Suppressor macrophage (primary cell): ENCODE measurements at regions not wholly inside any gene's neighbourhood (a gene's known extent, or its start where the extent isn't known, plus 50 kb on each side); places are given as distances from the start of the nearest gene placed in this dataset.
"Not testable (repeated sequence)": the region's sequence is repeated elsewhere in the genome, so short reads cannot be mapped to it uniquely, and the experiment has no call there.

Source experiments
- DNase-seq, 4 experiments: peaks; one replicate each; pipeline ENCODE4 v3.0.0-alpha.2; 2020 to 2022

- peak; percentile 11 to 54 (median 43) for DNase-seq
These were observed 119.5 kb downstream of the IGLL1 start for GRCh38 chr22:23460517-23461031.

DNA sequence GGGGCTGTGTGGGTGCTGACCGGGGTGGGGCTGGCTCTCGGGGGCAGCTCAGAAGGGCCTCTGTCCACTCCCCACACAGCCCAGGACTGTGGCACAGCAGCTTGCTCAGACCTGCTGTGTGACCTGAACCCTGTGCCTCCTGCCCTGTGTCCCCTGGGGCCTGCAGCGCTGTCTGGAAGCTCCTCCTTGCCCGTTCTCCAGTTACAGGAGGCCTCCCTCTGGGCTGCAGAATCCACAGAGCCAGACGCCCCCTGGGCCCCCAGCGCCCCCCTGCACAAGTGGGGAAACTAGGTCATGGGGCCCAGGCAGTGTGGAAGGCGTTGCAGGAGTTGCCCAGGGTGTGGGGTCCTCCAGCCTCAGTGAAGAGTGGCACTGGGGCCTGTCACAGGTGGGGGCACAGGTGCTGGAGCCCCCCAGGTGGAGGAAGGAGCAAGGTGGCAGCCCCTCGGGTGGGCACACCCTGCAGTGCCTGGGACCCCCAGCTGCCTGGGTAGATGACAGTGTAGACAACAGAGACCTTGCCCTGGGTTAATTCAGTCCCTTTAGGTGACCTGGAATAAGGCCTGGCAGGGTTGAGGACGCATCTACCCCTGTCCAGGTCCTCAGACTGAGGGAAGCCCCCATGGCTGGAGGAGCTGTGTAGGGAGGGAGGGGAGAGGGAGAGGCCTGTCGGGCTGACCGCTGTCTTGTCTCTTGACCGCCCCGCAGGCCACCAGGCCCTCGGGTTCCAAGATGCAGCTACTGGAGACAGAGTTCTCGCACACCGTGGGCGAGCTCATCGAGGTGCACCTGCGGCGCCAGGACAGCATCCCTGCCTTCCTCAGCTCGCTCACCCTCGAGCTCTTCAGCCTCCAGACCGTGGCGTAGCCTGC, 120.2 kb downstream of the IGLL1 start:
- DNase-seq = not testable (repeated sequence)

- no peak for DNase-seq
These were observed 121.2 kb downstream of the IGLL1 start for GRCh38 chr22:23458663-23459541.

- DNase-seq = peak in 3 of 4 experiments; percentile 16 to 55 (median 26)
These were observed 122.6 kb downstream of the IGLL1 start for GRCh38 chr22:23457380-23457985.

- not testable (repeated sequence) for DNase-seq
These were observed 123.3 kb downstream of the IGLL1 start for GRCh38 chr22:23456666-23457379.

GRCh38 chr22:23454345-23454744, 125.7 kb downstream of the IGLL1 start:
- not testable (repeated sequence) for DNase-seq

DNA sequence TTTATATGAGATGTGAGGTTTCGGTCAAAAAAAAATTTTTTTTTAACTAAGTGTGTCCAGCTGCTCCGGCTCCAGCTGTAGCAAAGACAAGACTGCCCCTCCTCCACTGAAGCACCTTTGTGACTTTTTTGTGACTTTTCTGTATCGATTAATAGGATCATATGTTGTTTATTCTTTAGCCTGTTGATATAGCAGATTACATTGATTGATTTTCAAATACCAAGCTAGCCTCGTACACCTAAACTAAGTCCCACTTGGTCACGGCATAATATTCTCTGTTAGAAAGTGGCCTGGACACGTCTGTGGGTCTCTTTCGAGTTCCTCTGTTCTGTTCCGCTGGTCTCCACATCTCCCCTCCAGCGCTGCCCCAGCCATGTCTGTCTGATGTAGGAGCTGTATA, 126.8 kb downstream of the IGLL1 start:
- DNase-seq = no peak

DNA sequence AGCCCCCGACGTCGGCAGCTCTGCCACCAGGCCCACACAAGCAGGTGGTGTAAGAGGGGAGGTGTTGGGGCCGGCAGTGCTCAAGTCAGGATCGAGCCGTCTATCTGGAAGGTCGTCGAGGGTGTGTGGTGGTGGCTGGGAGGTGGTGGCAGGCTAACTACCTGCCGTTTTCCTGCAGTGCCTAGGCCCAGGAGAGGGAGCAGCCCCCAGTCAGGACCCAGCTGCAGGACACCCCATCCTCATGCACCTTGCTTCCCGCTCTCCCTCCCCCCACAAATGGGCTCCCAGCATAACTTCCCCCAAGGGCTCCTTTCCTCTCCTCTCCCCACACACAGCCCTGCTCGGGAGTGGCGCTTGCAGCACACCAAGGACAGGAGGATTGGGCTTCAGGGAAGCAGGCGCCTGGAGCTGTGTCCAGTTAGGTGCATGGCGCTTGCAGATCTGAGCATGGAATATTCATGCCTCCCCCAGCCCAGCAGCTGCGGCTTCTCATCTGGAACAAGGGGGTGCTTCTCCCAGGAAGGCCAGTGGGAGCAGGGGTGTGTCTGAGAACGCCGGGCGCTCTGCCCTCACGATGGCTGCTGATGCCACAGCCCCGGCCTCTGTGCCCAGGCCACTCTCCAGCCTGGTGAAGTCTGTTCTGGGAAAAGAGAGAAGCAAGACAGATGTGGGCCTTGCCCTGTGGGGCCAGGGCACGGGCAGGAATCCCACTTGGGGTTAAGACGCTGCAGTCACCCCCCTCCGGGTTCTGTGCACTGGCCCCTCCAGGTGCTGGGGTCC, 127.7 kb downstream of the IGLL1 start:
- no peak for DNase-seq

DNA sequence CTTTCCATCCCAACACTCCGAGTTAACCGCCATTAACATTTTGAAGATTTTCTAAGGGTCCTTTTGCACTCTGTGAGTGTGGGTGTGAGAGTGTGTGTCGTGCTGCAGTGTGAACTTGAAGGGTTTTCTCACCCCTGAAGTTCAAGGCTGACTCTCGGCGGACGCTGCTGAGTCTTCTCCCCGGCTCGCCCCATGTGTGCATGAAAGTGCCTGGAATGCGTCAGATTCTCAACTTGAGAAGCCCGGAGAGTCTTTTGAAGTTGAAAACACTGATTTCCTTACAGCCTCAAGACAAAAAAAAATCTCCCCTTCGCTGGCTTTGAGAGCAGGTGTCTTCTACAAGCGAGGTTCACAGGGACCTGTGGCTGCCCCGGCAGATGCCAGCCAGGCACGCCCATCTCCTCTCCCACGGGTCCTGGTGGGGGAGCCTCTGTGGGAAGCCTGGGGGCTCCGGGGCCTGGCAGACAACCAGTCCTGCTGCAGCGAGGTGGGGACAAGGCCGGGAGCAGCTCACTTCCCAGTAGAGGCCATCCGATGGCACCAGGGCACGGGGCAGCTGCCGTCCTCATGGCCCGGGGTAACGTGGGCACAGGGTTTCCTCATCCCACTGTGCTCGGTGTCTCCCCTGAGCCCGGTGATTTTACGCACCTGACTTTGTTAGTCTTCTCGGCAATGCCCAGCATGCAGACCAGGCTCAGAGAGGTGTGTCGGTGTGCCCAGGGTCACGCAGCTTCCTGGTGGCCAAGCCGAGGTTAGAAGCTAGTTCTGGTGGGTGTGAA, 128.4 kb downstream of the IGLL1 start:
- not testable (repeated sequence) for DNase-seq

DNA sequence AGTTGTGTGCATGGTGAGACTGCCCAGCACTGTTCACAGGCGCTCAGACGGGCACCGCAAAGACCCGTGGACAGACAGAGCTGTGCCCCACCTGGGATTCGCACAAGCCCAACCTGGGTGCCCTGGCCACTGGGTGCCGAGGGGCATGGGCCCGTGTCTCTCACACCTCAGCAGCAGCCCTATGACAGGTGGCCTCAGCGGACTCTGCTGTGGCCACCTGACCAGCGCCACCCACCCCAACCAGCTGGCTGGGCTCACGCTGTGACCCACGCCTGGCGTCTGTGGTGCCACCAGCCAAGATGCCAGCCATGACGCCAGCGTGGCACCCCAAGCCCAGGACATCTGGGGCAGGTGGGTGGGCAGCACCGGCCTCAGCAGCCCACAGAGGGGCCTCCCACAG, 129.3 kb downstream of the IGLL1 start:
- DNase-seq = not testable (repeated sequence)

- no peak for DNase-seq
These were observed 129.7 kb downstream of the IGLL1 start for GRCh38 chr22:23450434-23450795.

DNA sequence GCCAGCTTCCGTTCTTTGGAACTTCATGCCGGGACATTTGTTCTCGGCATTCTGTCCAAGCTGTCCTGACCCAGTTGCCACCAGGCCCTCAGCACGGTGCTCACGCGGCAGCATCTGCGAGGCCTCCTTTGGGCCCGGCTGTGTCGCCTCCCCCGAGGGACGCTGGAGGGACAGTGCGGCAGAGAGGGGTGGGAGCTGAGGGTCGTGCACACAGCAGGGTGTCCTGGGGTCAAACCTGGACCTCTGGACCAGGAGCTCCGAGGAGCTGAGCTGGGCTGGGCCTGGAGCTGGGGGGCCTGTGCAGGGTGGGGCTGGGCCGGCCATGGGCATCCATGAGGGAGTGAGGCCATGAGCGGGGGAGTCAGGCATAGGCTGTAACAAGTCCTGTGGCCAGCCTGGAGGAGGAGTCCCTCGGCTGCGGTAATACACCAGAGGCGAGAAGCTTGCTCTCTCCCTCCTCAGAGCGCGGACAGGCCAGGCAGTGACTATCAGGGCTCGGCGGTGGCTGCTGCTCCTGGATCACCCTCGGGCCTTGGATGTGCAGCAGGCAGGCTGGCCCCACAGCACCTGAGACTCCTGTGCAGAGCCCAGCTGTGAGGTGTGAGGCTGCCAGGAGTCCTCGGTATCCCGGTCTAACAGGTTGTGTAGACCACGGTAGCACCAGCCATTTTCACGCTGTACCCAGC, 130.2 kb downstream of the IGLL1 start:
- DNase-seq = not testable (repeated sequence)

DNA sequence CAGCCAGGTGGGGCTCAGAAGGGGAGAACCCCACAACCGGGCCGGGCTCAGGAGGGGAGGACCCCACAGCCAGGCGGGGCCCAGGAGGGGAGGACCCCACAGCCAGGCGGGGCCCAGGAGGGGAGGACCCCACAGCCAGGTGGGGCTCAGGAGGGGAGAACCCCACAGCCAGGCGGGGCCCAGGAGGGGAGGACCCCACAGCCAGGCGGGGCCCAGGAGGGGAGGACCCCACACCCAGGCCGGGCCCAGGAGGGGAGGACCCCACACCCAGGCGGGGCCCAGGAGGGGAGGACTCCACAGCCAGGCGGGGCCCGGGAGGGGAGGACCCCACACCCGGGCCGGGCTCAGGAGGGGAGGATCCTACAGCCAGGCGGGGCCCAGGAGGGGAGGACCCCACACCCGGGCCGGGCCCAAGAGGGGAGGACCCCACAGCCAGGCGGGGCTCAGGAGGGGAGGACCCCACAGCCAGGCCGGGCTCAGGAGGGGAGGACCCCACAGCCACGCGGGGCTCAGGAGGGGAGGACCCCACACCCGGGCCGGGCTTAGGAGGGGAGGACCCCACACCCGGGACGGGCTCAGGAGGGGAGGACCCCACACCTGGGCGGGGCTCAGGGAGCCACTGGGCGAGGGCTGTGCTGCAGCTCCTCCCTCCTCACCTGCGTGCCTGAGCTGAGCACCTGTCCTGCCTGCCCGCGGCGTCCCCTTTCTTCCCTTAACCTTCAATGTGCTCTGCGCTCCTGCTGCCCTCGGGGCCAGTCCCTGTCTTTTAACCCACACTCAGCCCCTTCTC, 131.4 kb downstream of the IGLL1 start:
- DNase-seq = not testable (repeated sequence)

DNA sequence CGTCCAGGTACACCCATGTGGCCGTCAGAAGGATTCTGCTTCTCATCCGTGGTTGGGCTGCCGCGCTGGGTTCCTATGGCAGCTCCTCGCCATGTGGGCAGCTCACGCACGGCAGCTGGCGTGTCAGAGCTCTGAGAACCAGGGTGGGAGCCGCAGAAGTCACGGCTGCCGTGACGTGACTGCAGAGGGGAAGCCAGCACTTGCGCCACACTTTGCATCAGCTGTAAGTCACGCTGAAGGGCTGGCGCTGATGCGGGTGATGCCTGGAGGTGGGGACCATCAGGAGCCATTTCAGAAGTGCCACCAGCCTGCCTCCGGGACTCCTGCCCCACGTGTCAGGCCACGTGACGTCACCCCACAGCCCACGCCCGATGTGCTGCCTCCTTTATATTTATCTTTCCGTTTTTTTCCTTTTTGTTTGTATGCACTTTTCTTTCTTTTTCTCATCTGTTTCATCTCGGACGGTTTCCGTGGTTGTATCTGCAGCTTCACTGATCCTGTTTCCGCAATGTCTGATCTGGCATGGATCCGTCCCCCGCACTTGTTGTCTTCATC, 133.2 kb downstream of the IGLL1 start:
- no peak for DNase-seq

DNA sequence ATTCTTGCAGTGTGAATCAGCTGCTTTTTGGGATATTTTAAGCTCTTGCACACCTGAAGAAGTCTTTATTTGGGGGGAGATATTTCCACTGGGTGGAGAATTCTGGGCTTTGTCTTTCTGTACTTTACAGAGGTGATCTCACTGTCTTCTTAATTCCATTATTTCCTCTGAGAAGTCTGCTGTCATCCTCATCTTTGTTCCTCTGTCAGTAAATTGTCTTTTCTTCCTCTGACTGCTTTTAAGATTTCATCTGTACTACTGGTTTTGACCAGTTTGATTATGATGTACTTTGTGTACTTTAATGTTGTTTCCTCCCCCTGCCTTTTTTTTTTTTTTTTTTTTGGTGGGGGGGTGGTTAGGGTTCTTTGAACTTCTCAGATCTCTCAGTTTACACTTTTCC, 133.9 kb downstream of the IGLL1 start:
- not testable (repeated sequence) for DNase-seq

- DNase-seq = not testable (repeated sequence)
These were observed 136.2 kb downstream of the IGLL1 start for GRCh38 chr22:23443905-23444304.

GRCh38 chr22:23439581-23439980, 140.5 kb downstream of the IGLL1 start:
- not testable (repeated sequence) for DNase-seq

DNA sequence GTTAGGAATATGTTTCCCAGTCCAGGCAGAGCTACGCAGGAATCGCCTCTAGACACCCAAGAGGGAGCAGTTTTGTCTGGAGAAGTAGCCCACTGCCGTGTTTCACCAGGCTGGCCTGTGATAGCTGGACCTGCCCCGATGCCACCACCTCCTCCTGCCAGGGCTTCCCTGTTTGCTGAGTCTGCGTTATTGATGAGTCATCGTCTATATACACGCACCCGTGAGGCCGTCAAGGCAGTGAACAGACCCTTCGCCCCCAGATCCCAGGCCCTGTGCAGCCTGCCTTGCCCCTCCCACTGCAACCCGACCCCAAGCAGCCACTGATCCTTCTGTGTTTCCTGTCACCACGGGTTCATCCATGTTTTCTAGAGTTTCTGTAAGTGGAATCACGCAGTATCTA, 141.9 kb downstream of the IGLL1 start:
- no peak for DNase-seq

DNA sequence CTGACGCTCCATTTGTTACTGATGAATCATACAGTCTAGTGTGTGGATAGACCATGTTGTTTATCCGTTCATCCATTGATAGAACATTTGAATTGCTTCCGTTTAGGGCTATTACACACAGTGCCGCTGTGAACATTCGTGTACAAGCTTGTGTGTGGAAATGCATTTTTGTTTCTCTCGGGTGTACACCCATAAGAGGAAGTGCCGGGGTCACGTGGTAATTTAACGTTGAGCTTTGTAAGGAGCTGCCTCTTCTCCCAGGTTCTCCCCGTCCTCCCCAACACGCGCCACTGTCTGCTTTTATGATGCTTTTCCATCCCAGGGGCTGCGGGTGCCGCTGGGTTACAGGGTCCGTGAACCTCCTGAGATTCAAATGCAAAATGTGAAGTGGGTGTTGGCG, 142.3 kb downstream of the IGLL1 start:
- DNase-seq = peak in 3 of 4 experiments; percentile 14 to 37 (median 34)
